ENCODE measurements at regions not wholly inside any gene's neighbourhood (a gene's known extent, or its start where the extent isn't known, plus 50 kb on each side); places are given as distances from the start of the nearest gene placed in this dataset.

DNA sequence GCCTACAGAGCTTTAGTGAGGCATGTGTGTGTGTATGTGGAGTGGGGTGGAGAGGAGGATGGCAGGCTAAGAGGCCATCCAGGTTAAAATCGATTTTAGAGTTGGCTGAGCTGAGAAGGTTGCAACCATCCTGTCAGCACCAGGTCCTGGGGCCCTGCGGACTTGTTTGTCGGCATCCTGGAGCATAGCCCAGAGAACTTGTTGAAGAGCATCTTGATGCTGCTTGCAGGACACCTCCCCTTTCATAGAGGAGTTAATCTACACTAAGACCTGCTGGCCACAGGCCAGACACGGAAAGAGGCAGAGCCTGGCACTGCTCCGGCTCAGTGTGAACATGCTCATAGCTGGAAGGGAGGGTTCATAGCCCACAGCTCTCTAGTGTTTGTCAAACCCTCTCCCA is 72.1 kb upstream of the RGPD5 start:
- TF ChIP-seq, protein P1, sequence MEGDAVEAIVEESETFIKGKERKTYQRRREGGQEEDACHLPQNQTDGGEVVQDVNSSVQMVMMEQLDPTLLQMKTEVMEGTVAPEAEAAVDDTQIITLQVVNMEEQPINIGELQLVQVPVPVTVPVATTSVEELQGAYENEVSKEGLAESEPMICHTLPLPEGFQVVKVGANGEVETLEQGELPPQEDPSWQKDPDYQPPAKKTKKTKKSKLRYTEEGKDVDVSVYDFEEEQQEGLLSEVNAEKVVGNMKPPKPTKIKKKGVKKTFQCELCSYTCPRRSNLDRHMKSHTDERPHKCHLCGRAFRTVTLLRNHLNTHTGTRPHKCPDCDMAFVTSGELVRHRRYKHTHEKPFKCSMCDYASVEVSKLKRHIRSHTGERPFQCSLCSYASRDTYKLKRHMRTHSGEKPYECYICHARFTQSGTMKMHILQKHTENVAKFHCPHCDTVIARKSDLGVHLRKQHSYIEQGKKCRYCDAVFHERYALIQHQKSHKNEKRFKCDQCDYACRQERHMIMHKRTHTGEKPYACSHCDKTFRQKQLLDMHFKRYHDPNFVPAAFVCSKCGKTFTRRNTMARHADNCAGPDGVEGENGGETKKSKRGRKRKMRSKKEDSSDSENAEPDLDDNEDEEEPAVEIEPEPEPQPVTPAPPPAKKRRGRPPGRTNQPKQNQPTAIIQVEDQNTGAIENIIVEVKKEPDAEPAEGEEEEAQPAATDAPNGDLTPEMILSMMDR (conservative IDR thresholded peaks at IDR 0.05; ENCODE audit: low read depth, low read length): no peak
- TF ChIP-seq RFX5 (IDR thresholded peaks at IDR 0.05; ENCODE audit: low read depth, low read length): no peak
- no peak for TF ChIP-seq RAD21 (IDR thresholded peaks at IDR 0.05; ENCODE audit: low read length)
- TF ChIP-seq MAFK (IDR thresholded peaks at IDR 0.05; ENCODE audit: low read depth, low read length): no peak
- no peak for TF ChIP-seq POLR2A (IDR thresholded peaks at IDR 0.05; ENCODE audit: low read depth, low read length)
- TF ChIP-seq SMC3 (IDR thresholded peaks at IDR 0.05; ENCODE audit: low read depth, low read length): no peak
- no peak for TF ChIP-seq CHD1 (IDR thresholded peaks at IDR 0.05; ENCODE audit: low read depth, low read length)
- no peak for TF ChIP-seq NFE2L2 (IDR thresholded peaks at IDR 0.05; ENCODE audit: low read depth, low read length)
- no peak for TF ChIP-seq CEBPB (IDR thresholded peaks at IDR 0.05; ENCODE audit: low read depth, low read length)
- TF ChIP-seq BHLHE40 (IDR thresholded peaks at IDR 0.05; ENCODE audit: low read depth, low read length): no peak
- TF ChIP-seq FOS (IDR thresholded peaks at IDR 0.05; ENCODE audit: low read depth, low read length): no peak
- TF ChIP-seq MAZ (IDR thresholded peaks at IDR 0.05; ENCODE audit: borderline replicate concordance, low read depth, low read length): no peak
- TF ChIP-seq, protein P2, sequence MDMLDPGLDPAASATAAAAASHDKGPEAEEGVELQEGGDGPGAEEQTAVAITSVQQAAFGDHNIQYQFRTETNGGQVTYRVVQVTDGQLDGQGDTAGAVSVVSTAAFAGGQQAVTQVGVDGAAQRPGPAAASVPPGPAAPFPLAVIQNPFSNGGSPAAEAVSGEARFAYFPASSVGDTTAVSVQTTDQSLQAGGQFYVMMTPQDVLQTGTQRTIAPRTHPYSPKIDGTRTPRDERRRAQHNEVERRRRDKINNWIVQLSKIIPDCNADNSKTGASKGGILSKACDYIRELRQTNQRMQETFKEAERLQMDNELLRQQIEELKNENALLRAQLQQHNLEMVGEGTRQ (IDR thresholded peaks at IDR 0.05; ENCODE audit: low read depth, low read length): no peak
- TF ChIP-seq MXI1 (IDR thresholded peaks at IDR 0.05; ENCODE audit: borderline replicate concordance, low read depth, low read length): no peak

Data from IMR-90 (cell line).